ENCODE measurements at regions not wholly inside any gene's neighbourhood (a gene's known extent, or its start where the extent isn't known, plus 50 kb on each side); places are given as distances from the start of the nearest gene placed in this dataset.

- peak; percentile 12 for DNase-seq
Observed at GRCh38 chr9:87818308-87818707, 64.4 kb upstream of the SPATA31E1 start.

DNA sequence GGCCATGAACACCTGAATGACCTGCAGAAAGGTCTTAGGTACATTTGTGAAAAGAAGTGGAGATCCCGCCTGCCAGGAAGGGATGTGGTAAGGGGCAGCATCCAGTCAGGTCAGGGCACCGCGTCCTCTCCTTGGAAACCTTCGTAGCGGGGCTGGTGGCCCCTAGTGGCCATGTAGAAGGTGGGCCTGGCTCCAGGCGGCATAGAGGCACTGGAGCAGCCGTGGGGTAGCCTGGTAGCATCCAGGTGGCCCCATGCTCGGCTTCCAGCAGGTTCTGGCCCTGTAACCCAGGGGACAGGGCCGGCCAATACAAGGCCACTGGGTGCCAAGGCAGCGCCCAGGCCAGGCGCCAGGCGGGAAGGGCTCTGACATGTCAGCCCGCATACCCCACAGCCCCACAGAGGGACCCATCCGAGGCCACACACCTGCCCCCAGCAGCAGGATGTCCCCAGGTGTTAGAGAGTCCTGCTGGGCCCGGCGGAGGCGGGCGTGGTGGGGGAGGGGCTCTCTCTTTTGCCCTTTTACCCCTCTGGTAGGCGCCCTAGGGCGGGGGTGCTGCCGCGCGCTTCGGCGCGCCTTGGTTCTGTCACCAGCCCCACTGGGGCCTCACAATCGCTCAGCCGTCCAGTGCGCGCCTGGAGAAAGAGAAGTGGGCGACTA, 58.3 kb upstream of the SPATA31E1 start:
- no peak for DNase-seq

- no peak for DNase-seq
Observed at GRCh38 chr9:87824886-87825285, 57.8 kb upstream of the SPATA31E1 start.

DNA sequence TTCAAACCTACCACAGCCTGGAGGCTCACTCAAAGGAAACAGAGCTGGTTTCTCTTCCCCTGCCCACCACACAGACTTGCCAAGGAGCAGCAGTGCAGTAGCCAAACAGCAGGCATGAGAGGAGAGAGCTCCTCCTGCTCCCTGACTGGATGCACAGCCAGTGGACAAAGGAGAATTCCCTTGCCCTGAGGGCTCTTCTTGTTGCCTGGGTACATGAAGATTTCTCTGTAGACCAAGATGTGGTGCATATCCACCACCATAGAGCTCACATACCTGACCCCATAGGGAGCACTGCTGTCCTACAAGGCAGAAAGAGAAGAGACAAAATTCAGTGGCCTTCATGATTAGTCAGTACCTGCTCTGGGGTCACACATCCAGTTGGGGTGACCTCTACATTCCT, 56.3 kb upstream of the SPATA31E1 start:
- no peak for DNase-seq

DNA sequence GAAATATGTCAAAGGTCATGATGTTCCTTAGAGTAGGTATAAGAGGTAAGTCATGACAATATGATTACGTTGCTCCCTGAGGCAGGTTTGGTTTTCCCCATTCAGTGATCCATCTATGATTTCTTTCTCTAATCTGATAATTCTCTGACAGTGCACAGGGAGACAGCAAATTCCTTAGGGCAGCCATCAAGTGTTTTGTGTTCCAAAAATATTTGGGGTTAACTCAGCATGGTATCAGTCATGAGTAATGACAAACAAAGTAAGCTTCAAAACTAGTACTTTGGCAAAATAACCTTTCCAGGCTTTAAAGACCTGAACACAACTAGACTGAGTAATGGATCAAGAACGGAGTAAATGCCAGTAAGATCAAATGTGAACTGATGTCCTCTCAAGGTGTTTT, 55.3 kb upstream of the SPATA31E1 start:
- DNase-seq, result no peak

GRCh38 chr9:87829756-87830155, 52.9 kb upstream of the SPATA31E1 start:
- no peak for DNase-seq

DNA sequence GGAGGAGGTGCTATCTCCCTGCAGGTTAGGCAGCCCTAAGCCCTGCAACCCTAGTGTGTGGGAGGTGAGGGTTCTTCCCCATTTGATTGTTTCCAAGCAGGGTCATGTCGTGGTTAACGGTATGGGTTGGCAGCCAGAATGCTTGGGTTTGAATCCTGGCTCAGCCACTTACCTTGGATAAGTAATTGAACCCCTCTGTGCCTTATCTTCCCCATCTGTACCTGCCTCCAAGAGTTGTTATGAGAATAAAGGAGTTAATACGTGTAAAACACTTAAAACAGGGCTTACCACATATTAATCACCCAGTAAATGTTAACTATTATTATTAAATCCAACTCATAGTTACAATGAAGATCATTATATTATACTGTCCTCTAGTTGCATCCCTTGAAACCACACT, 52.2 kb upstream of the SPATA31E1 start:
- DNase-seq, result no peak

DNA sequence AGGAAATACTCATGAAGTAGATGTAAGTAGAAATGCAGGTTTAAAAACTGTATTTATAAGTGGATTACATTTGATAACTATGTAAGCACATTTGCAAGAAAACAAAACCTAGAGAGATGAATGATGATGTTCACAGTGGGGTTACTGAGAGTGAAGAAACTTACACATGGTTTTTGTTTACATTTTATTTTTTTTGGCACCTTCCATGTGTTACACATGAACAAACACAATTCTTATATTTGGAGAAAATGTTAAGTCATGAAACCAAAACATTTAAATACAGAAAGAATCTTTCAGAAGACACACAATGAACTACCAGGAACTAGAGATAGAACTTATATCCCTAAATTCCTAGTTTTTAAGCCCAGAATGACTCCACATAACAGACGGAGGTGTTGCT, 51.5 kb upstream of the SPATA31E1 start:
- no peak for DNase-seq

Data from renal pelvis (tissue), 1 donor.